ENCODE measurements at regions not wholly inside any gene's neighbourhood (a gene's known extent, or its start where the extent isn't known, plus 50 kb on each side); places are given as distances from the start of the nearest gene placed in this dataset.

DNA sequence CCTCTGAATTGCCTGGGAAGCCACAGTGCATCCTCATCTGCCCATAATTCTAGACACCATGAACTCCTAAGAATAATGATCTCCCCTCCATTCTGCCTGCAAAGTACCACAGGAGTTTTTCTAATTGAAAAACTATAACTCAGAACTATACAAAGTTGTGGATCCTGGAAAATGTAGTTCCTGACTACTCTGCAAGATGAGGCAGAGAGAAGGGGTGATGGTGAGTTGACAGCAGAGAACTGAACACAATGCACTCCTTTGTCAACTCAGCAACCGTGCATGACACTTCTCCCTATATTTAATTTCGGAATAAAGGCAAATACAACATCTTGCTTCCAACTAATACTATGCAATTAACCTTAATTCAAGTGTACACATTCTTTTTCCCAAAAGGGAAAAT lies 471.1 kb upstream of the FAM98A start:
- TF ChIP-seq, protein P1, sequence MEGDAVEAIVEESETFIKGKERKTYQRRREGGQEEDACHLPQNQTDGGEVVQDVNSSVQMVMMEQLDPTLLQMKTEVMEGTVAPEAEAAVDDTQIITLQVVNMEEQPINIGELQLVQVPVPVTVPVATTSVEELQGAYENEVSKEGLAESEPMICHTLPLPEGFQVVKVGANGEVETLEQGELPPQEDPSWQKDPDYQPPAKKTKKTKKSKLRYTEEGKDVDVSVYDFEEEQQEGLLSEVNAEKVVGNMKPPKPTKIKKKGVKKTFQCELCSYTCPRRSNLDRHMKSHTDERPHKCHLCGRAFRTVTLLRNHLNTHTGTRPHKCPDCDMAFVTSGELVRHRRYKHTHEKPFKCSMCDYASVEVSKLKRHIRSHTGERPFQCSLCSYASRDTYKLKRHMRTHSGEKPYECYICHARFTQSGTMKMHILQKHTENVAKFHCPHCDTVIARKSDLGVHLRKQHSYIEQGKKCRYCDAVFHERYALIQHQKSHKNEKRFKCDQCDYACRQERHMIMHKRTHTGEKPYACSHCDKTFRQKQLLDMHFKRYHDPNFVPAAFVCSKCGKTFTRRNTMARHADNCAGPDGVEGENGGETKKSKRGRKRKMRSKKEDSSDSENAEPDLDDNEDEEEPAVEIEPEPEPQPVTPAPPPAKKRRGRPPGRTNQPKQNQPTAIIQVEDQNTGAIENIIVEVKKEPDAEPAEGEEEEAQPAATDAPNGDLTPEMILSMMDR (IDR thresholded peaks at IDR 0.05; ENCODE audit: insufficient read depth, low read length, poor library complexity, severe bottlenecking) = no peak
- no peak for TF ChIP-seq EZH2phosphoT487 (conservative IDR thresholded peaks at IDR 0.05; ENCODE audit: low read length)

Measured in SU-DHL-6 (cell line).